Lower leg skin (tissue), 4 donors: ENCODE measurements at regions not wholly inside any gene's neighbourhood (a gene's known extent, or its start where the extent isn't known, plus 50 kb on each side); places are given as distances from the start of the nearest gene placed in this dataset.
"Not testable (repeated sequence)": the region's sequence is repeated elsewhere in the genome, so short reads cannot be mapped to it uniquely, and the experiment has no call there.

ENCODE experiments used
- DNase-seq, 2 donors: peaks; one replicate each; pipeline ENCODE4 v3.0.0-alpha.2; 2019; ENCODE audit warnings: low spot score in 2 of 2
- H3K4me3 ChIP-seq: fragments of 200-600 bp; sonication (generic); 2 replicates; pipeline ENCODE4 v1.5.1; 2017; ENCODE audit warnings: mild to moderate bottlenecking, low read depth; ENCODE audit not compliant: poor library complexity, severe bottlenecking
- POLR2A ChIP-seq, 2 donors: fragments of 450-650 bp; IDR thresholded peaks; one replicate each; pipeline ENCODE4 v1.6.1; 2016 to 2017; ENCODE audit warnings: antibody characterized with exemption in 2 of 2, mild to moderate bottlenecking in 1 of 2, moderate library complexity in 1 of 2
- WGBS, 2 donors: methylation state at CpG; one replicate each; pipeline ENCODE4 v1.1.5; 2018; 5-methylcytosine and 5-hydroxymethylcytosine counted together
- intact Hi-C: fragments of 100-400 bp; cut with DNase I; formaldehyde crosslinking; loops from one replicate; pipeline ENCODE4 v1.15.0; 2023; ENCODE audit warnings: low total_unique reads
- TF ChIP-seq, protein P1 (sequence below), 3 donors: fragments of 450-650 bp; IDR thresholded peaks; one replicate each; pipeline ENCODE4 v1.5.1; 2016; ENCODE audit warnings: antibody characterized with exemption in 3 of 3, mild to moderate bottlenecking in 3 of 3, moderate library complexity in 2 of 3

- WGBS, 2 donors, result 92 to 95% methylated on average over 4 of the region's 4 CpGs
- TF ChIP-seq, protein P1, sequence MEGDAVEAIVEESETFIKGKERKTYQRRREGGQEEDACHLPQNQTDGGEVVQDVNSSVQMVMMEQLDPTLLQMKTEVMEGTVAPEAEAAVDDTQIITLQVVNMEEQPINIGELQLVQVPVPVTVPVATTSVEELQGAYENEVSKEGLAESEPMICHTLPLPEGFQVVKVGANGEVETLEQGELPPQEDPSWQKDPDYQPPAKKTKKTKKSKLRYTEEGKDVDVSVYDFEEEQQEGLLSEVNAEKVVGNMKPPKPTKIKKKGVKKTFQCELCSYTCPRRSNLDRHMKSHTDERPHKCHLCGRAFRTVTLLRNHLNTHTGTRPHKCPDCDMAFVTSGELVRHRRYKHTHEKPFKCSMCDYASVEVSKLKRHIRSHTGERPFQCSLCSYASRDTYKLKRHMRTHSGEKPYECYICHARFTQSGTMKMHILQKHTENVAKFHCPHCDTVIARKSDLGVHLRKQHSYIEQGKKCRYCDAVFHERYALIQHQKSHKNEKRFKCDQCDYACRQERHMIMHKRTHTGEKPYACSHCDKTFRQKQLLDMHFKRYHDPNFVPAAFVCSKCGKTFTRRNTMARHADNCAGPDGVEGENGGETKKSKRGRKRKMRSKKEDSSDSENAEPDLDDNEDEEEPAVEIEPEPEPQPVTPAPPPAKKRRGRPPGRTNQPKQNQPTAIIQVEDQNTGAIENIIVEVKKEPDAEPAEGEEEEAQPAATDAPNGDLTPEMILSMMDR (IDR thresholded peaks at IDR 0.05), result no peak
- TF ChIP-seq POLR2A (IDR thresholded peaks at IDR 0.05), result no peak
- H3K4me3 ChIP-seq, result no peak overlapping the region
- DNase-seq, result no peak
- intact Hi-C loops, result no loop called here
These were observed 198.6 kb downstream of the SOX4 start for GRCh38 chr6:21792177-21792576.

DNA sequence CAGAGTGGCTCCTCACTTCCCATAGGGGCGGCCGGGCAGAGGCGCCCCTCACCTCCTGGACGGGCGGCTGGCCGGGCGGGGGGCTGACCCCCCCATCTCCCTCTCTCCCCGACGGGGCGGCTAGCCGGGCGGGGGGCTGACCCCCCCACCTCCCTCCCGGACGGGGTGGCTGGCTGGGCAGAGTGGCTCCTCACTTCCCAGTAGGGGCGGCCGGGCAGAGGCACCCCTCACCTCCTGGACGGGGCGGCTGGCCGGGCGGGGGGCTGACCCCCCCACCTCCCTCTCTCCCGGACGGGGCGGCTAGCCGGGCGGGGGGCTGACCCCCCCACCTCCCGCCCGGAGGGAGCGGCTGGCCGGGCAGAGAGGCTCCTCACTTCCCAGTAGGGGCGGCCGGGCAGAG lies 203.4 kb downstream of the SOX4 start:
- DNase-seq, intact Hi-C loops, H3K4me3 ChIP-seq: not testable (repeated sequence)
- WGBS, 2 donors, result 88% methylated on average over 8 of the region's 31 CpGs; no CpG with 5 or more reads in 1 of the 2 donors

DNA sequence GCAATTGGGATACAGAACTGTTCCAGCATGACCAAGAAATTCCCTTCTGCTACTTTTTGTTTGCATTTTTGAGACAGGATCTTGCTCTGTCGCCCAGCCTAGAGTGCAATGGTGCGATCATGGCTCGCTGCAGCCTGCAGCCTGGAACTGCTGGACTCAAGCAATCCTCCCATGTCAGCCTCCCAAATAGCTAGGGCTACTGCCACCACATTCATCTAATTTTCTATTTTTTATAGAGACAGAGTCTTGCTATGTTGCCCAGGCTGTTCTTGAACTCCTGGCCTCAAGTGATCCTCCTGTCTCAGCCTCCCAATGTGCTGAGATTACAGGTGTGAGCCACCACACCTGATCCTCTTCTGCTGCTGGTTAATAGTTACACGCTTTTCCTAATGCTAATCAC lies 204.9 kb downstream of the SOX4 start:
- DNase-seq, result no peak
- intact Hi-C loops, result no loop called here
- TF ChIP-seq, protein P1 (IDR thresholded peaks at IDR 0.05), result no peak
- no peak for TF ChIP-seq POLR2A (IDR thresholded peaks at IDR 0.05)
- WGBS, 2 donors, result 93 to 100% methylated on average over 4 of the region's 4 CpGs
- H3K4me3 ChIP-seq, result no peak overlapping the region

DNA sequence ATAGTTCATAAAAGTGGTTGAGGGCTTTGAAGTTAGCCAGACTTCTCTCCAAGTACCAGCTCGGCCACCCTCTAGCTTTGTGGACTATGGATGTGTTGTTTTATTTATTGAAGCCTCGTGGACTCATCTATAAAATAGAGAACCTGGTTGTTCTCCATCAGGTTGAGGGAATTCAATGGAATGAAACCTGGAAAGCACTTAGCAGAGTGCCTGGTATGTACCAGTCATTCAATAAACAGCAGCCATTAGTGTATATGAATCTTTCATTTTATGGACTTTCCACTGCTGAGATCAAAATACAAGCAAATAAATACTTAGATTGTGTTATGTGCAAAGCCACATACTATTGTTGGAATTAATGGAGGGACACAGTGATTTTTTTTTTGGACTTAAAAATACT lies 206.8 kb downstream of the SOX4 start:
- no peak for TF ChIP-seq POLR2A (IDR thresholded peaks at IDR 0.05)
- TF ChIP-seq, protein P1 (IDR thresholded peaks at IDR 0.05), result no peak
- intact Hi-C loops, result no loop called here
- WGBS, 2 donors, result 88 to 91% methylated on average over 2 of the region's 2 CpGs
- no peak overlapping the region for H3K4me3 ChIP-seq
- no peak for DNase-seq

DNA sequence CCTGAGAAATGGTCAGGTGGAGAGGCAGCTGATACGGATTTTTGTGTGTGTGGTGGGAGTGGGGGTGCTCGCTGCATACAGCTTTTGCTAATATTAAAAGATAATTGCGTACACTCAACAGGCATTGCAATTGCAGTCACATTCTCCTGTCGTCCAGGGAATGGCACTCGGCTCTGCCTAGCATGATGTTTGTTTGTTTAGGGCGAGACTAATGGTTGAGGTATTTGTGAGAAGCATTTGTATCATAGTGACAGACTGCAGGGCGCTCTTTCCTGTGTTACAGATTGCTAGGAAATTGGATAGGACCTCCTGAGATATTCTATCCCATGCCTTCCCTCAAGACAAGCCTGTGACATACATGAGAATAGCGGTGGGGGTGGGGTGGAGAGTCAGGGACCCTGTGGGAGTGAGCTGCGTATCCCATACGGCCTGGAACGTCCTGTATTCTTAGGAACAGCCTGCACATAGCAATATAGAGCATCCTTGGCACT lies 207.4 kb downstream of the SOX4 start:
- no peak overlapping the region for H3K4me3 ChIP-seq
- no peak for TF ChIP-seq POLR2A (IDR thresholded peaks at IDR 0.05)
- TF ChIP-seq, protein P1 (IDR thresholded peaks at IDR 0.05), result no peak
- DNase-seq, result no peak
- 88 to 89% methylated on average over 11 of the region's 11 CpGs for WGBS, 2 donors
- intact Hi-C loops, result no loop called here

- WGBS, 2 donors, result 46 to 55% methylated on average over 1 of the region's 1 CpG
- TF ChIP-seq, protein P1 (IDR thresholded peaks at IDR 0.05), result no peak
- no peak for TF ChIP-seq POLR2A (IDR thresholded peaks at IDR 0.05)
- DNase-seq, result no peak
- intact Hi-C loops, result no loop called here
- no peak overlapping the region for H3K4me3 ChIP-seq
These were observed 208.1 kb downstream of the SOX4 start for GRCh38 chr6:21801446-21802174.
